Chondrocyte (in vitro differentiated cells): ENCODE measurements at regions not wholly inside any gene's neighbourhood (a gene's known extent, or its start where the extent isn't known, plus 50 kb on each side); places are given as distances from the start of the nearest gene placed in this dataset.
"Not testable (repeated sequence)": the region's sequence is repeated elsewhere in the genome, so short reads cannot be mapped to it uniquely, and the experiment has no call there.

Source experiments
- DNase-seq: peaks from one replicate; pipeline ENCODE4 v3.0.0; 2021; ENCODE audit warnings: mixed read lengths, low spot score
- H3K27ac Mint-ChIP-seq: one replicate; pipeline ENCODE4 v1.8.0; 2021; ENCODE audit warnings: mild to moderate bottlenecking, moderate library complexity, mixed read lengths; ENCODE audit not compliant: unreplicated experiment
- H3K27me3 Mint-ChIP-seq: 2 replicates; pipeline ENCODE4 v1.8.0; 2021; ENCODE audit warnings: low read depth, mixed read lengths
- H3K36me3 Mint-ChIP-seq: 2 replicates; pipeline ENCODE4 v1.8.0; 2021; ENCODE audit warnings: low read depth, mixed read lengths
- H3K4me1 Mint-ChIP-seq: 2 replicates; pipeline ENCODE4 v1.8.0; 2021; ENCODE audit warnings: low read depth, mild to moderate bottlenecking, mixed read lengths
- H3K4me3 Mint-ChIP-seq: one replicate; pipeline ENCODE4 v1.8.0; 2021; ENCODE audit warnings: mild to moderate bottlenecking, moderate library complexity, mixed read lengths; ENCODE audit not compliant: unreplicated experiment
- H3K9me3 Mint-ChIP-seq: 2 replicates; pipeline ENCODE4 v1.8.0; 2021; ENCODE audit warnings: low read depth, mixed read lengths
- TF ChIP-seq, protein P1 (sequence below): fragments of 200-600 bp; sonication (generic); IDR thresholded peaks from 2 replicates; pipeline ENCODE4 v1.5.0; 2021; ENCODE audit warnings: antibody characterized with exemption, mild to moderate bottlenecking, moderate library complexity

DNA sequence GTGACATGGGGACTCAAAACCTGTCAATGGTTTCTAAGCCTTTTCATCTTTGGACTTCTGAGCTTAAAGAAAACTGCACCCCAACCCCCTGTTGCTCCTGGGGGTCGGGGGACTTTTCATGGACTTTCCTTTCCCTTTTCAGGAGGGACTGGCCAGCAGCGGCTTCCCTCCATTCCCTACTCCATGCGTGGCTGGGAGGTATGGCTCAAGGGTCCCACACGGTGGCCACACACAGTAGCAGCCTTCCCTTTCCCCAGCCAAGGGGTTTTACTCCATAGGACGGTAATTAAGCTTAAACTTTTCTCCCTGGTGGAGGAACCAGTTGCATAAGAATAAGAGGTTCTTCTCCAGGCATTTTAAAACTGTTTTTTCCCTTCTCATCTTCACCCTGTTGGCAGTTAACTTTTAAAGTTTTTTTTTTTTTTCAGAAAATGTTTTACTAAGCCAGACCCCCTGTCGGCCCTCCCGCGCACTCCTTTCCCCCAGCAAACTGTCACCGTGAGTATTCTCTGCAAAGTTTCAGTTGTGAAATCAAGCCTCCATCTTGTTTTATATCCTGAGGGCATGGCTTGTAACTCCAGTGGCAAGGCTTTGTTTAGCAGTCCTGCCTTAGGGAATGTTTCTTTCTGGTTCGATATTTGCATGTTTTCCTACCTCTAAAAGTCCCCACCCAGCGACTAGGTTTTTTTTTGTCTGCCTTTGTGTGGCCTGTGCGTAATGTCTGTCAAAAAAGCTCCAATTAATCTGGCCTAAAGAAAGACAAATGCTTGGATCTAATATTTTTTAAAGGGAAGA, 325.7 kb downstream of the TLL1 start:
- Mint-ChIP-seq H3K36me3 (no peaks in the 10 kb centered on the region), H3K4me3 (no peak overlapping the region), H3K27ac (no peak overlapping the region), H3K9me3 (no peaks in the 10 kb centered on the region), H3K27me3 (no peaks in the 10 kb centered on the region), H3K4me1 (no peaks in the 10 kb centered on the region)
- DNase-seq: no peak
- TF ChIP-seq, protein P1, sequence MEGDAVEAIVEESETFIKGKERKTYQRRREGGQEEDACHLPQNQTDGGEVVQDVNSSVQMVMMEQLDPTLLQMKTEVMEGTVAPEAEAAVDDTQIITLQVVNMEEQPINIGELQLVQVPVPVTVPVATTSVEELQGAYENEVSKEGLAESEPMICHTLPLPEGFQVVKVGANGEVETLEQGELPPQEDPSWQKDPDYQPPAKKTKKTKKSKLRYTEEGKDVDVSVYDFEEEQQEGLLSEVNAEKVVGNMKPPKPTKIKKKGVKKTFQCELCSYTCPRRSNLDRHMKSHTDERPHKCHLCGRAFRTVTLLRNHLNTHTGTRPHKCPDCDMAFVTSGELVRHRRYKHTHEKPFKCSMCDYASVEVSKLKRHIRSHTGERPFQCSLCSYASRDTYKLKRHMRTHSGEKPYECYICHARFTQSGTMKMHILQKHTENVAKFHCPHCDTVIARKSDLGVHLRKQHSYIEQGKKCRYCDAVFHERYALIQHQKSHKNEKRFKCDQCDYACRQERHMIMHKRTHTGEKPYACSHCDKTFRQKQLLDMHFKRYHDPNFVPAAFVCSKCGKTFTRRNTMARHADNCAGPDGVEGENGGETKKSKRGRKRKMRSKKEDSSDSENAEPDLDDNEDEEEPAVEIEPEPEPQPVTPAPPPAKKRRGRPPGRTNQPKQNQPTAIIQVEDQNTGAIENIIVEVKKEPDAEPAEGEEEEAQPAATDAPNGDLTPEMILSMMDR: no peak

DNA sequence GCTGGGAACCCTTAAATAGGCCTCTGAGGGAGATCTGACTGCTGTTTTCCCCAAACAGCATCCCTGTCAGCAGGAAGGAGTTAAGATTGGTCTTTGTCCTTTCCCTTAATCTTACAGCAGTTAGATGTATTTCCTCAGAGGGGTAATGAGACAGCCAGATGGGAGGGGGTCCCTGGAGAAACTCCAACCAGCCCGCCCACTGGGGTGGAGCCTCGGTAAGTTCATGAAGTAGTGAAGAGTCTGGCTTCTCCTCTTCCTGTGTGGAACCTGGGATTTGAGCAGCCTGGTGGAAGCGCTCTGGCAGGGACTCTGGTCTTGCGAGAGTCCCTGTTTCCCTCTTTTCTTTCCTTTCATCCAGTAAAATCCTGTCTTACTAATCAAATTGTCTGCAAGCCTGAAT, 330.0 kb downstream of the TLL1 start:
- H3K9me3 Mint-ChIP-seq: no peaks in the 10 kb centered on the region
- no peaks in the 10 kb centered on the region for H3K4me1 Mint-ChIP-seq
- peaks cover 3% of the 10 kb centered on the region for H3K27me3 Mint-ChIP-seq
- H3K27ac Mint-ChIP-seq: no peak overlapping the region
- no peak for DNase-seq
- no peak overlapping the region for H3K4me3 Mint-ChIP-seq
- H3K36me3 Mint-ChIP-seq: no peaks in the 10 kb centered on the region
- TF ChIP-seq, protein P1: no peak

DNA sequence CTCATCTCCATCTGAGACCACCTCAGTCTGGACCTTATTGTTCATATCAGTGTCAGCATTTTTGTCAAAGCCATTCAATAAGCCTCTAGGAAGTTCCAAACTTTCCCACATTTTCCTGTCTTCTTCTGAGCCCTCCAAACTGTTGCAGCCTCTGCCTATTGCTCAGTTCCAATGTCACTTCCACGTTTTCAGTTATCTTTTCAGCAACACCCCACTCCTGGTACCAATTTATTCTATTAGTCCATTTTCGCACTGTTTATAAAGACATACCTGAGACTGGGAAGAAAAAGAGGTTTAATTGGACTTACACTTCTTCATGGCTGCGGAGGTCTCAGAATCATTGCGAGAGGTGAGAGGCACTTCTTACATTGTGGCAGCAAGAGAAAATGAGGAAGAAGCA, 339.3 kb downstream of the TLL1 start:
- not testable (repeated sequence) for H3K4me1 Mint-ChIP-seq, H3K36me3 Mint-ChIP-seq, H3K4me3 Mint-ChIP-seq, H3K27ac Mint-ChIP-seq, DNase-seq, H3K27me3 Mint-ChIP-seq
- peaks cover 25% of the 10 kb centered on the region for H3K9me3 Mint-ChIP-seq

DNA sequence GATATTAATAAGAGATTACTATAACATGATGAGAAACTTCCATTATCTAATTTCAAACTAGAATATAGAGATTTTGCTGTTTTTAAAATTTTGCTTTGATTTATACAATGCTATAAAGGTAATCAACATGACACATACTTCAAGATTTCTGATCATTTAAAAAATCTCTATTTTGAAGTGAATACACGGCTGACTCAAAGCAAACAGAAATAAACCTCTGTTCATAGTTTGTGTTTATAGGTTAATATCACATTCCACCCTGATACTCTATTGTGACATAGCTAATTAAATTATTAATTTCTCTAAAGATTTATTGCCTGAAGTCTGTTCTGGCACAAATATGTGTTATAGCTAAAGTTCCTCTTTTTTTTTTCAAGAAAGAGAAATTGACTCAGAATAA, 349.2 kb downstream of the TLL1 start:
- no peaks in the 10 kb centered on the region for H3K9me3 Mint-ChIP-seq
- no peaks in the 10 kb centered on the region for H3K36me3 Mint-ChIP-seq
- no peak for DNase-seq
- H3K27me3 Mint-ChIP-seq: peaks cover 11% of the 10 kb centered on the region
- no peaks in the 10 kb centered on the region for H3K4me1 Mint-ChIP-seq
- no peak overlapping the region for H3K27ac Mint-ChIP-seq
- no peak overlapping the region for H3K4me3 Mint-ChIP-seq
- TF ChIP-seq, protein P1: no peak

DNA sequence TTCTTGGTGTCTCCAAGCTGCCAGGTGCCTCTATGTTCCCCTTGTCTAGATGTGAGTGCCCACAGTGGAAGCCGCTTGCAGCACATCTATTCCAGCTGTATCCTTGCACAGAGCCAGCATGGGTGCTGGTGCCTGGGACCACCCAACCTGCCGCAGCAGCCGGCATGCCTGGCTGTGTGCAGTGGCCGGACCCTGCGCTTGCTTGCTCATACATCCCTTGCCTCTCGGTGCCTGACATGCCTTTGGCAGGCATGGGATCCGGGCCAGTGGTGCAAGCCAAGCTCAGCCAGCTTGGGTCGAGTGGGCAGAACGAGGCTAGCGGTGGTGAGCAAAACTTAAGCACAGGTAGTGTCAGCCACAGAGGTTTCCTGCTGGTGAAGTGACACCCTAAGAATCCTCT, 355.1 kb downstream of the TLL1 start:
- no peak overlapping the region for H3K4me3 Mint-ChIP-seq
- H3K27ac Mint-ChIP-seq: no peak overlapping the region
- H3K36me3 Mint-ChIP-seq: no peaks in the 10 kb centered on the region
- peaks cover 3% of the 10 kb centered on the region for H3K9me3 Mint-ChIP-seq
- TF ChIP-seq, protein P1: no peak
- no peaks in the 10 kb centered on the region for H3K4me1 Mint-ChIP-seq
- peaks cover 9% of the 10 kb centered on the region for H3K27me3 Mint-ChIP-seq
- no peak for DNase-seq

DNA sequence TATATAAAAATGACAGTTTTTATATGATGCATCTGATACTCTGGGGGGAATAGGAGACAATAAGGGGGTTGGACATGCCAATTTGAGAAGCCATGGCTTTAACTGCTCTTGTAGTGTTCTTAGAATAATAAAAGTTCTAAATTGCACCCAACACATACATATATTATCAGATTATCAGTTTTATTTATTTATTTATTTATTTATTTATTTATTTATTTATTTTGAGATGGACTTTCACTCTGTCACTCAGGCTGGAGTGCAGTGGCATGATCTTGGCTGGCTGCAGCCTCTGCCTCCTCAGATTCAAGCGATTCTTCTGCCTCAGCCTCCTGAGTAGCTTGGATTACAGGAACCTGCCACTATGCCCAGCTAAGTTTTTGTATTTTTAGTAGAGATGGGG, 356.8 kb downstream of the TLL1 start:
- Mint-ChIP-seq H3K36me3 (no peaks in the 10 kb centered on the region), H3K27me3 (peaks cover 14% of the 10 kb centered on the region), H3K4me1 (no peaks in the 10 kb centered on the region), H3K27ac (no peak overlapping the region), H3K9me3 (peaks cover 3% of the 10 kb centered on the region), H3K4me3 (no peak overlapping the region)
- no peak for DNase-seq
- TF ChIP-seq, protein P1: no peak
